ENCODE measurements at regions not wholly inside any gene's neighbourhood (a gene's known extent, or its start where the extent isn't known, plus 50 kb on each side); places are given as distances from the start of the nearest gene placed in this dataset.

DNA sequence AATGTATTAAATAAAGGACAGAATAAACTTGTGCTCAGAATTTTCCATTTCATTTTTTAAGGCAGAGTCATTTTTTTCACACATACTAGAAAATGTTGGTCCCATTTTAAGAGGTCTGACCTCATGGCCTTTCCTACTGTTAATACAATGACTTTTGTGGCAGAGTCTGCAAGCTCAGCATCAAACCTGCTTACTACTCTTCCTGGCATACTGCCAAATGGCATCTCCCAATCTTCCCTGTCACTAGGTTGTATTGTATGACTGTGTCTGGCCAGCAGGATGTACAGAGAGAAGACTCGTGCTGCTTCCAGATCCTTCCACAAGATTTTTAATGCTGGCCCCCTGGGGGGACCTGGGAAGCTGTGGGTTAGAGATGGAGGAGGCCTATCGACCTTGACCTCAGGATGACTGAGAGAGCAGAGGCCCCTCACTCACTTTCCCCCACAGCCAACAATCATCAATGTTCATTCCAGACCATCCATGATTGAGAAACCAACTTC is 64.7 kb downstream of the BARX1 start:
- TF ChIP-seq CTCF (IDR thresholded peaks at IDR 0.05; ENCODE audit: insufficient read depth, low read length) (no peak), GABPA (IDR thresholded peaks at IDR 0.05; ENCODE audit: low read depth) (no peak), POLR2AphosphoS5 (IDR thresholded peaks at IDR 0.05; ENCODE audit: low read depth) (no peak), SPI1 (IDR thresholded peaks at IDR 0.05; ENCODE audit: borderline replicate concordance, low read depth) (no peak)

Measured in HL-60 (cell line).